Left lung (tissue), 4 donors: ENCODE measurements at regions not wholly inside any gene's neighbourhood (a gene's known extent, or its start where the extent isn't known, plus 50 kb on each side); places are given as distances from the start of the nearest gene placed in this dataset.
A peak's percentile ranks its signal among the peaks of the same experiment; 100 is the strongest.

Source experiments
- ATAC-seq: fragments of 200-7000 bp; cut with Tn5 transposase; one replicate; pipeline ENCODE4 v1.9.1; 2020; ENCODE audit warnings: moderate library complexity
- DNase-seq, 4 donors: peaks; one replicate each; pipeline ENCODE4 v3.0.0-alpha.2; 2013 to 2020
- H3K27ac ChIP-seq, 2 donors: fragments of 200-600 bp; sonication (generic) in 1 of 2; one replicate each; pipeline versions ENCODE4 v1.5.0 to v1.8.0; 2020 to 2021
- H3K27me3 ChIP-seq, 2 donors: fragments of 200-600 bp; sonication (generic) in 1 of 2; one replicate each; pipeline versions ENCODE4 v1.5.0 to v1.8.0; 2020 to 2021
- H3K36me3 ChIP-seq, 2 donors: fragments of 200-600 bp; sonication (generic) in 1 of 2; one replicate each; pipeline versions ENCODE4 v1.5.0 to v1.8.0; 2020 to 2021
- H3K4me1 ChIP-seq, 2 donors: fragments of 200-600 bp; one replicate each; pipeline ENCODE4 v1.8.0; 2021
- H3K4me3 ChIP-seq, 2 donors: fragments of 200-600 bp; sonication (generic) in 1 of 2; one replicate each; pipeline versions ENCODE4 v1.5.0 to v1.8.0; 2020 to 2021; ENCODE audit warnings: mild to moderate bottlenecking in 1 of 2
- H3K9me3 ChIP-seq, 2 donors: fragments of 200-600 bp; sonication (generic) in 1 of 2; one replicate each; pipeline versions ENCODE4 v1.5.0 to v1.8.0; 2020 to 2021
- CTCF ChIP-seq, 2 donors: fragments of 200-600 bp; sonication (generic) in 1 of 2; IDR thresholded peaks; one replicate each; pipeline versions ENCODE4 v1.5.0 to v1.8.0; 2021; ENCODE audit warnings: antibody characterized with exemption in 2 of 2
- intact Hi-C, 2 donors: fragments of 100-400 bp; cut with DNase I; formaldehyde crosslinking; loops; one replicate each; pipeline versions ENCODE4 v1.11.2 to v1.14.2; 2022
- donor health status: DM: no; HTN: yes; CAD: no.
- donor health status: DM: no; HTN: no; CAD: no.

GRCh38 chr6:105851113-105851580, 235.0 kb upstream of the PRDM1 start:
- intact Hi-C loops = no loop called here
- Histone ChIP-seq H3K4me1 (no peaks in the 10 kb centered on the region), H3K4me3 (no peak overlapping the region), H3K27ac (no peak overlapping the region), H3K27me3 (no peaks in the 10 kb centered on the region), H3K36me3 (no peaks in the 10 kb centered on the region), H3K9me3 (no peaks in the 10 kb centered on the region)
- no peak for TF ChIP-seq CTCF (IDR thresholded peaks at IDR 0.05)
- DNase-seq (peak in 3 of 4 donors; percentile 28 to 87 (median 74)), ATAC-seq (peak; percentile 54)

GRCh38 chr6:105850261-105851112, 235.6 kb upstream of the PRDM1 start:
- Histone ChIP-seq H3K4me3 (no peak overlapping the region), H3K4me1 (no peaks in the 10 kb centered on the region), H3K9me3 (no peaks in the 10 kb centered on the region), H3K36me3 (no peaks in the 10 kb centered on the region), H3K27ac (no peak overlapping the region), H3K27me3 (no peaks in the 10 kb centered on the region)
- intact Hi-C loops = no loop called here
- ATAC-seq (peak; percentile 29), DNase-seq (peak in 2 of 4 donors; percentile 20 to 45)
- no peak for TF ChIP-seq CTCF (IDR thresholded peaks at IDR 0.05)

GRCh38 chr6:105849746-105850145, 236.4 kb upstream of the PRDM1 start:
- intact Hi-C loops = no loop called here
- H3K27ac ChIP-seq = no peak overlapping the region
- H3K27me3 ChIP-seq = no peaks in the 10 kb centered on the region
- H3K9me3 ChIP-seq = no peaks in the 10 kb centered on the region
- ATAC-seq = no peak
- H3K36me3 ChIP-seq = no peaks in the 10 kb centered on the region
- H3K4me3 ChIP-seq = no peak overlapping the region
- H3K4me1 ChIP-seq = no peaks in the 10 kb centered on the region
- no peak for DNase-seq
- TF ChIP-seq CTCF (IDR thresholded peaks at IDR 0.05) = no peak

GRCh38 chr6:105847433-105847832, 238.7 kb upstream of the PRDM1 start:
- no peaks in the 10 kb centered on the region for H3K27me3 ChIP-seq
- no peaks in the 10 kb centered on the region for H3K4me1 ChIP-seq
- no peak overlapping the region for H3K4me3 ChIP-seq
- ATAC-seq (no peak), DNase-seq (no peak)
- no peak for TF ChIP-seq CTCF (IDR thresholded peaks at IDR 0.05)
- no peaks in the 10 kb centered on the region for H3K36me3 ChIP-seq
- H3K9me3 ChIP-seq = no peaks in the 10 kb centered on the region
- no peak overlapping the region for H3K27ac ChIP-seq
- intact Hi-C loops = no loop called here

- Histone ChIP-seq H3K4me1 (no peaks in the 10 kb centered on the region), H3K4me3 (no peak overlapping the region), H3K9me3 (no peaks in the 10 kb centered on the region), H3K27ac (no peak overlapping the region), H3K27me3 (no peaks in the 10 kb centered on the region), H3K36me3 (no peaks in the 10 kb centered on the region)
- ATAC-seq (no peak), DNase-seq (peak in 3 of 4 donors; percentile 20 to 79 (median 59))
- TF ChIP-seq CTCF (IDR thresholded peaks at IDR 0.05) = no peak
- intact Hi-C loops = no loop called here
These were observed 241.8 kb upstream of the PRDM1 start for GRCh38 chr6:105844275-105844883.
